Neuron (in vitro differentiated cells): ENCODE measurements at regions not wholly inside any gene's neighbourhood (a gene's known extent, or its start where the extent isn't known, plus 50 kb on each side); places are given as distances from the start of the nearest gene placed in this dataset.
"Not testable (repeated sequence)": the region's sequence is repeated elsewhere in the genome, so short reads cannot be mapped to it uniquely, and the experiment has no call there.

Experiments
- H2AFZ ChIP-seq: one replicate; pipeline ENCODE4 v1.6.1; 2013; ENCODE audit warnings: low read depth, mild to moderate bottlenecking, inconsistent platforms, low read length, moderate library complexity
- H3K27me3 ChIP-seq: one replicate; pipeline ENCODE4 v1.6.1; 2013; ENCODE audit warnings: low read length; ENCODE audit not compliant: insufficient read depth
- H3K36me3 ChIP-seq: one replicate; pipeline ENCODE4 v1.6.1; 2013; ENCODE audit warnings: low read length; ENCODE audit not compliant: insufficient read depth
- H3K4me1 ChIP-seq: one replicate; pipeline ENCODE4 v1.6.1; 2013; ENCODE audit warnings: low read length; ENCODE audit not compliant: insufficient read depth
- H3K4me3 ChIP-seq: 2 replicates; pipeline ENCODE4 v1.5.1; 2013; ENCODE audit warnings: mild to moderate bottlenecking, low read length, moderate library complexity
- H3K9me3 ChIP-seq: one replicate; pipeline ENCODE4 v1.6.1; 2013; ENCODE audit warnings: low read length

- Histone ChIP-seq H3K9me3 (no peaks in the 10 kb centered on the region), H3K27me3 (no peaks in the 10 kb centered on the region), H3K4me1 (no peaks in the 10 kb centered on the region), H3K36me3 (no peaks in the 10 kb centered on the region), H2AFZ (no peak overlapping the region), H3K4me3 (no peak overlapping the region)
Measured at GRCh38 chr2:23042216-23042906, 342.6 kb upstream of the KLHL29 start.

GRCh38 chr2:23050388-23050787 lies 334.6 kb upstream of the KLHL29 start:
- Histone ChIP-seq H3K36me3 (no peaks in the 10 kb centered on the region), H3K27me3 (no peaks in the 10 kb centered on the region), H3K9me3 (no peaks in the 10 kb centered on the region), H3K4me1 (no peaks in the 10 kb centered on the region), H3K4me3 (no peak overlapping the region), H2AFZ (no peak overlapping the region)

DNA sequence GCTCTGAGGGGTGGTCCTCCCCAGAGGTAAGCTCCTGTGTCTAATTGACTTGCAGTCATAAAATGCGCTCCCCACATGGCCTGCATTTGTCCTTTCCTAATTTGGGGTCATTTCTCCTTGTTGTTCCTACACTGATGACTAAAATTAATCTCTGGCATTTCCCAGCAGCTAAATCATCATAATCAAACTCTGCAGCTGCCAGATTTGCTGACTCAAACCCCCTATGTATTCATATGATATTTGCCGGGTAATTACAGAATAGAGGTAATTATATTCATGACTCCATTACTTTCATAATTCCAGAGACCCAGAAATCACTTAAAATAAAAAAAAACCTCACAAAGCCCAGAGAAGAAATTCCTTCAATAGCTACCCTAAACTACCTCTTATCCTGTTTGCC lies 331.4 kb upstream of the KLHL29 start:
- no peaks in the 10 kb centered on the region for H3K9me3 ChIP-seq
- H3K4me3 ChIP-seq = no peak overlapping the region
- no peak overlapping the region for H2AFZ ChIP-seq
- no peaks in the 10 kb centered on the region for H3K27me3 ChIP-seq
- H3K4me1 ChIP-seq = no peaks in the 10 kb centered on the region
- no peaks in the 10 kb centered on the region for H3K36me3 ChIP-seq

GRCh38 chr2:23055251-23055650 lies 329.7 kb upstream of the KLHL29 start:
- no peaks in the 10 kb centered on the region for H3K9me3 ChIP-seq
- H3K27me3 ChIP-seq = no peaks in the 10 kb centered on the region
- no peak overlapping the region for H2AFZ ChIP-seq
- no peak overlapping the region for H3K4me3 ChIP-seq
- H3K4me1 ChIP-seq = no peaks in the 10 kb centered on the region
- H3K36me3 ChIP-seq = no peaks in the 10 kb centered on the region

DNA sequence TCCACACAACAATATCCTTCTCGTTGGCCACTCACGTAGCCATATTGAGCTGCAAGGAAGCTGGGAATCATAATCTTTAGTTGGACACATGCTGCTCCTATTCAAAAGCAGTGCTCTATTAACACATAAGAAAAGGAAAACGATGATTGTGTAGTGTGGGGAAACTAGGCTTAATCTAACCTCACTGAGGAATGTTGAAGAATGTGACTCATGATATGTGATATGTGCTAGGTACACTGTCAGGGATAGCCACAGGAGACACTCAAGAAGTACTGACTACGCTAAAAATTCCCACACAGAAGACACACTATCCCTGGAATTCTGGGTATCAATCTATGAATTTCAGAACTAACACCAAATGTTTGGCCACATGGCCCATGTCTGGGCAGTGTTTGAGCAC lies 328.1 kb upstream of the KLHL29 start:
- not testable (repeated sequence) for H3K4me1 ChIP-seq, H3K9me3 ChIP-seq, H2AFZ ChIP-seq, H3K4me3 ChIP-seq, H3K27me3 ChIP-seq, H3K36me3 ChIP-seq

- Histone ChIP-seq H3K36me3 (no peaks in the 10 kb centered on the region), H2AFZ (no peak overlapping the region), H3K4me3 (no peak overlapping the region), H3K27me3 (no peaks in the 10 kb centered on the region), H3K4me1 (no peaks in the 10 kb centered on the region), H3K9me3 (no peaks in the 10 kb centered on the region)
Measured at GRCh38 chr2:23058435-23058834, 326.5 kb upstream of the KLHL29 start.

- H2AFZ ChIP-seq = no peak overlapping the region
Measured at GRCh38 chr2:23065210-23065609, 319.8 kb upstream of the KLHL29 start.

DNA sequence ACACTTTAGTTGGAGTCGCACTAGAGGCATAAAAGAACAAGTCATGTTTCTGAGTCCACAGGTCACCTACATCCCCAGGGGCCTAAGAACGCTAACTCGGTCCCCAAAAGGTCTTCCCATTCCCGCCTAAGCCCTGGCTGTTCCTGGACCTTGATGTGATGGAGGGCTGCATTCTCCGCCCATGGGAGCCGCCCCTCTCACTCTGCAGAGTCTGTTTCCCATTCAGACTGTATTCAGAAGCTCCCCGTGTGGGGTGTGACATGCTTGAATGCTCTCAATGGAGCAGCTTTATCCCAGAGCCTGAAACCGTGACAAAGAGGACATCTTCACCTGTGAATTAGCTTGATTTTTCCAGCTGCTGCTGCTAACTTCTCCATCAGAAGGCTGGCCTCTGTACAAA lies 319.0 kb upstream of the KLHL29 start:
- no peaks in the 10 kb centered on the region for H3K36me3 ChIP-seq
- no peaks in the 10 kb centered on the region for H3K9me3 ChIP-seq

More at GRCh38 chr2:23065210-23065609, 319.8 kb upstream of the KLHL29 start:
- Histone ChIP-seq H3K4me3 (no peak overlapping the region), H3K4me1 (no peaks in the 10 kb centered on the region), H3K36me3 (no peaks in the 10 kb centered on the region), H3K9me3 (no peaks in the 10 kb centered on the region), H3K27me3 (no peaks in the 10 kb centered on the region)

DNA sequence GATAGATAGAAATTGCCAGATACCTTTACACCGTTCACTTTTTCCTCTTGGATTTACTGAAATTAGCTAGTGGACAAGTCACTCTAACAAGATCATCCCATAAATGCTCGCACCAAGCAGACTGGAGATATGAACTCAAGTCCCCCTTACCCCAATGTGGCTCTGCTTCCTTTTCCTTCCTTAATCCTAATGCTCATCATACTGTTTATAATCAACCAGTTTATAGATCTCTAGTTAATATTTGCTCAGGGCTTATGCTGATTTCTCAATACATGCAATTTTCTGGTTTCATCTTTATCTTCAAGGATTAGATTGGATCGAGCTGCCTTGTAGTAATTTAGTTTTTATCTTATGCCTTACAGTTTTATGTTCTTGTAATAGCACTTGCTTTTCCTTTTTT lies 318.3 kb upstream of the KLHL29 start:
- H3K4me1 ChIP-seq = no peaks in the 10 kb centered on the region
- no peak overlapping the region for H3K4me3 ChIP-seq
- H3K27me3 ChIP-seq = no peaks in the 10 kb centered on the region
- H3K9me3 ChIP-seq = no peaks in the 10 kb centered on the region
- no peaks in the 10 kb centered on the region for H3K36me3 ChIP-seq
- H2AFZ ChIP-seq = no peak overlapping the region

More for the DNA sequence above, 319.0 kb upstream of the KLHL29 start:
- no peaks in the 10 kb centered on the region for H3K27me3 ChIP-seq
- no peak overlapping the region for H3K4me3 ChIP-seq
- H3K4me1 ChIP-seq = no peaks in the 10 kb centered on the region
- no peak overlapping the region for H2AFZ ChIP-seq

GRCh38 chr2:23069156-23069555 lies 315.8 kb upstream of the KLHL29 start:
- no peaks in the 10 kb centered on the region for H3K36me3 ChIP-seq
- no peaks in the 10 kb centered on the region for H3K27me3 ChIP-seq
- H3K4me3 ChIP-seq = no peak overlapping the region
- no peaks in the 10 kb centered on the region for H3K4me1 ChIP-seq
- H3K9me3 ChIP-seq = no peaks in the 10 kb centered on the region
- H2AFZ ChIP-seq = no peak overlapping the region

- no peaks in the 10 kb centered on the region for H3K36me3 ChIP-seq
- no peak overlapping the region for H2AFZ ChIP-seq
- H3K4me3 ChIP-seq = no peak overlapping the region
- H3K4me1 ChIP-seq = no peaks in the 10 kb centered on the region
- no peaks in the 10 kb centered on the region for H3K27me3 ChIP-seq
- no peaks in the 10 kb centered on the region for H3K9me3 ChIP-seq
Measured at GRCh38 chr2:23069923-23070322, 315.1 kb upstream of the KLHL29 start.

GRCh38 chr2:23073056-23073455 lies 311.9 kb upstream of the KLHL29 start:
- Histone ChIP-seq H3K4me1 (no peaks in the 10 kb centered on the region), H3K36me3 (no peaks in the 10 kb centered on the region), H2AFZ (no peak overlapping the region), H3K27me3 (no peaks in the 10 kb centered on the region), H3K4me3 (no peak overlapping the region), H3K9me3 (no peaks in the 10 kb centered on the region)

- no peaks in the 10 kb centered on the region for H3K9me3 ChIP-seq
- H3K36me3 ChIP-seq = no peaks in the 10 kb centered on the region
- H2AFZ ChIP-seq = no peak overlapping the region
- no peaks in the 10 kb centered on the region for H3K4me1 ChIP-seq
- H3K4me3 ChIP-seq = no peak overlapping the region
- H3K27me3 ChIP-seq = no peaks in the 10 kb centered on the region
Measured at GRCh38 chr2:23073671-23074070, 311.3 kb upstream of the KLHL29 start.

GRCh38 chr2:23077596-23077995 lies 307.4 kb upstream of the KLHL29 start:
- H2AFZ ChIP-seq = no peak overlapping the region

More at GRCh38 chr2:23077596-23077995, 307.4 kb upstream of the KLHL29 start:
- Histone ChIP-seq H3K4me1 (no peaks in the 10 kb centered on the region), H3K36me3 (no peaks in the 10 kb centered on the region), H3K4me3 (no peak overlapping the region), H3K27me3 (no peaks in the 10 kb centered on the region), H3K9me3 (no peaks in the 10 kb centered on the region)
